HG03060 (cell line): ENCODE measurements at regions not wholly inside any gene's neighbourhood (a gene's known extent, or its start where the extent isn't known, plus 50 kb on each side); places are given as distances from the start of the nearest gene placed in this dataset.
"Not testable (repeated sequence)": the region's sequence is repeated elsewhere in the genome, so short reads cannot be mapped to it uniquely, and the experiment has no call there.

Experiments
- ATAC-seq: cut with Tn5 transposase; IDR thresholded peaks from one replicate; pipeline ENCODE4 v1.9.1; 2021; ENCODE audit warnings: low read depth, moderate number of reproducible peaks; ENCODE audit not compliant: unreplicated experiment

DNA sequence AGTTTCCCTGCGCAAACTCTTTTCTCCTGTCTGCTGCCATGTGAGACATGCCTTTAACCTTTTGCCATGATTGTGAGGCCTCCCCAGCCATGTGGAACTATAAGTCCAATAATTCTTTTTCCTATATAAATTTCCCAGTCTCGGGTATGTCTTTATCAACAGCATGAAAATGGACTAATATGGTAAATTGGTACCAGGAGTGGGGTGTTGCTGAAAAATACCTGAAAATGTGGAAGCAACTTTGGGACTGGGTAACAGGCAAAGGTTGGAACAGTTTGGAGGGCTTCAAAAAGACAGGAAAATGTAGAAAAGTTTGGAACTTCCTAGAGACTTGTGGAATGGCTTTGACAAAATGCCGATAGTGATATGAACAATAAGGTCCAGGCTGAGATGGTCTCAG is 578.9 kb upstream of the CYLC2 start:
- ATAC-seq = not testable (repeated sequence)

DNA sequence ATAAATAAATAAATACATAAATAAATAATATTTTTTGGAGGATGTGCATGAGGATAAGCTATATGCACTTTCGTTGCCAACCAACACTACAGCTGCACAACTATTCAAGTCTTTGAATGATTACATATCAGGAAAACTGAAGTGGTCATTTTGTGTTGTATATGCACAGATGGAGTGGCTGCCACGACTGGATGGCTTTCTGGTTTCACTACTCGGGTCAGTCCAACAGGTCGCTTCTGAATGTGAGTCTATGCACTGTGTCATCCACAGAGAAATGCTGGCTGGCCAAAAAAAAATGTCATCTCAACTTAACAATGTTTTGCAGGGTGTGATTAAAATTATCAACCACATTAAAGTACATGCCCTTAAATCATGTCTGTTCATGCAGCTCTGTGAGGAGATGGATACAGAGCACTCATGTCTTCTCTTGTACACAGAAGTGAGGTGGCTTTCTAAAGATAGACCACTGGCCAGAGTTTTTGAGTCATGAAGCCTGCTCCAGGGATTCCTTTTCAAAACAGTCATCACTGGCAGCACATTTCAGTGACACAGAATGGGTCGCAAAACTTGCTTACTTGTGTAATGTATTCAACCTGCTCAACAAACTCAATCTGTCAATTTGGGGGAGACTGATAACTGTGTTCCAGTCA is 589.8 kb upstream of the CYLC2 start:
- ATAC-seq = no peak

DNA sequence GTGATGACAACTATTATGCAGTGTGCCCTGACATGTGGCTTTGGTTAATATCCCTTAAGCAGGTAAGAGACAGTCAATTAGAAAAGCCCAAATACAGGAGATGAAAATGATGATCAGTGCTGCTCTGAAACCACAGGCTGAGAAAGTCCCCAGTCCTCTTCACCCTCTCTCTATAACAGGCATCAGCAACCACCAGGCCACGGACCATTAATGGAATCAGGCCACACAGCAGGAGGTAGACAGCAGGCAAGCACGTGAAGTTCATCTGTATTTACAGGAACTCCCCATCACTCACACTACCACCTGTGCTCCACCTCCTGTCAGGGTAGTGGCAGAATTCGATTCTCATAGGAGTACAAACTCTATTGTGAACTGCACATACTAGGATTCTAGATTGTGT is 591.6 kb upstream of the CYLC2 start:
- ATAC-seq = no peak

DNA sequence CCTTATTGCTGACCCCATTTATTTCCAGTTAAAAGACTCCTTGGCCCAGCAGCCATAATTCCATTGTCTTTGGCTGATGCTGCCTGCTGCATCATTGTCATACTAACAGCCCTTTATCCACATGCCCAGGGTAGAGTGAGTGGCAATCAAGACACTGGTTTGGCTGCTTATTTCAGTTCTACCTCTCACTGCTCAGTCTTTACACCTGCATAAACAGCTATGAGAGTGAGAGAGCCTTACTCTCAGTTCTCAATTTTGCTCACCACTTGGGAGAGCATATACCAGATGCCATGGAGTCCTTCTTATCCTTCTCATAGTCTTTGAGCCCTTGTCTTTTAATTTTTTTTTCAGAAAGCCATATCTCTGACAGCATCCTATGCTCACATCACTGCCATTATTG is 596.9 kb upstream of the CYLC2 start:
- no peak for ATAC-seq

DNA sequence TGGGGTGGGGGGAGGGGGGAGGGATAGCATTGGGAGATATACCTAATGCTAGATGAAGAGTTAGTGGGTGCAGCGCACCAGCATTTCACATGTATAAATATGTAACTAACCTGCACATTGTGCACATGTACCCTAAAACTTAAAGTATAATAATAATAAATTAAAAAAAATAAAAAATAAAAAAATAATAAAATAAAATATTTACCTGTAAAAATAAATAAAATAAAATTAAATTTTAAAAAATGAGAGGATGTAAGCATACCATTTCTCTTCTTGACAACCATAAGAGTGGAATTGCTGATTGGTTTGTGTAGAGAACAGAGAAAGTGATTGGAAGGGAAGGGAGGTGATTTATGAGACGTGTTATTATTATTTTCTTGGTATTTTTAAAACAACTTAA is 609.5 kb upstream of the CYLC2 start:
- ATAC-seq = not testable (repeated sequence)

DNA sequence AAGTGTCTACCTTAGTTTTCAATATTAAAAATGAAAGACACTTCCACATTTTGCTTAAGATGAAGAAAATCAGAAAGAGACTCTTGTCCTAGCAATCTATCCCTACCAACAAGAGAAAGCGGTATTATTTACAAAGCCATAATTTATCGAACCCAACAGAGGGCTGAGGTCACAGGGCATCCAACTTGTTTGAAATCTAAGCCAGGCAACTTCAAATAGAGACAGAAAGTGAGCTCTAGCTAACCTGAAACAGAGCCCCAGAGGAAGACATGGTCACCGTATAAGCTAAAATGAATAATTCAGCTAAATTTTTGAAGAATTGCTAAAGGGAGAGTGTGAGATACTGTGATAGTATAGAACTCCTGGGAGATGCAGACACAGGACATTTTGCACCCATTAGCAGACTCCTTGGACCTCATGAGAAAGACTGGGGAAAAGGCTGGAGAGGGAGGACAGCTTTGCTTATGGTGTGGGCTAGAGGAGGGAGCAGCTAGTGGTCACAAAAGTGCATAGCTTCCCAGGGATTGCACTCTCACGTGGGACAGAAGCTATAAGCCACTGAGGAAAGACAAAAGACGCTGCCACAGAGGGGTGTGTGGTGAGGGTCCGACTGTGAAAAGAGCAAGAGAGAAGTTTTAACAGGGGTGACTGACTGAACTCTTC is 624.2 kb upstream of the GRIN3A start:
- ATAC-seq = no peak

DNA sequence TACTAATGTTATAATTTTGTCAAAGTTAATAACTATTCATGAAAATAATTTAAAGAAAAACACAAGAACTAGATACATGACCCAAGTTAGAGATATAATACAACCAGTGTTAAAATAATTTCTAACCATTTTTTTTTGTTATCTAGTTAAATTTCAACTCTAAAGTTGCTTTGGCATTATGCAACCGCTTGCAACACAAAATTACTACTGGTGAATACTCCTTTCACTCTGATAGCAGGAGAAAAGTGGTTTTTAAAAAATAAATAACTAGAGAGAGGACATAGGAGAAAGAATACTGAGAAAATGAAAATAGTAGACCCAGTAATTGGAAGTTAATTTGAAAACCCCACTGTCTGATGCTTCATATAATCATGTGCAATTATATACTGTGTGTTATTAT is 622.4 kb upstream of the GRIN3A start:
- no peak for ATAC-seq

DNA sequence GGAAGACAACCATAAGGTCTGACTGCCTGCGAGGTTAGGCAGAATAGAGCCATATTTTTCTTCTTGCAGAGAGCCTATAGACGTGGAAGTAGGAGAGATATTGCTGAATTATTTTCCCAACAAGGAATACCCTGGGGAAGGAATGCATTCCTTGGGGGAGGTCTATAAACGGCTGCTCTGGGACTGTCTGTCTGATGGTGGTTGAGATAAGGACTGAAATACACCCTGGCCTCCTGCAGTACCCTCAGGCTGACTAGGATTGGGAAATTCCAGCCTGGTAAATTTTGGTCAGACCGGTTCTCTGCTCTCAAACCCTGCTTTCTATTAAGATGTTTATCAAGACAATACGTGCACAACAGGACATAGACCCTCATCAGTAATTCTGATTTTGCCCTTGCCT is 617.5 kb upstream of the GRIN3A start:
- ATAC-seq = no peak

DNA sequence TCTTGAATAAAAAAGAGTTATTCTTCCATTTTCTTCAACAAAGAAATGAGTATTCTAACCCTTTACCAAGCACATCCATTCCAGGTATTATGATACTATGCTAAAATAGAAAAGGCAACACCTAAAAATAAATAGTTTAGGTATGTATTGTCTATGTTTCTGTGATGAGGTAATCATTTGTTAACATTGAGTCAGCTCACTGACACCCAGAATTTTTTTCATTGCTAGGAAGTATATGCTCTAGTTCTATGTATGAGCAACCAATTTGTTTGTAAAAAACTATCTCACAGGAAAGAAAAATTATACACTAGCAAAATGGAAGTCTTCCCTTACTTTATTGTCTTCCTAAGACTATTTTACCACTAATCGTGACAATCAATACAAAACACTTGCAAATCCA is 615.6 kb upstream of the GRIN3A start:
- no peak for ATAC-seq

DNA sequence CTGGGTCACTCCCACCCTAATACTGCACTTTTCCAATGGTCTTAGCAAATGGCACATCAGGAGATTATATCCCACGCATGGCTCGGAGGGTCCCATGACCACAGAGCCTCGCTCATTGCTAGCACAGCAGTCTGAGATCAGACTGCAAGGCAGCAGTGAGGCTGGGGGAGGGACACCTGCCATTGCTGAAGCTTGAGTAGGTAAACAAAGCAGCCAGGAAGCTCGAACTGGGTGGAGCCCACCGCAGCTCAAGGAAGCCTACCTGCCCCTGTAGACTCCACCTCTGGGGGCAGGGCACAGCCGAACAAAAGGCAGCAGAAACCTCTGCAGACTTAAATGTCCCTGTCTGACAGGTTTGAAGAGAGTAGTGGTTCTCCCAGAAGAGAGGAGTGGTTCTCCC is 599.0 kb upstream of the GRIN3A start:
- ATAC-seq = not testable (repeated sequence)

DNA sequence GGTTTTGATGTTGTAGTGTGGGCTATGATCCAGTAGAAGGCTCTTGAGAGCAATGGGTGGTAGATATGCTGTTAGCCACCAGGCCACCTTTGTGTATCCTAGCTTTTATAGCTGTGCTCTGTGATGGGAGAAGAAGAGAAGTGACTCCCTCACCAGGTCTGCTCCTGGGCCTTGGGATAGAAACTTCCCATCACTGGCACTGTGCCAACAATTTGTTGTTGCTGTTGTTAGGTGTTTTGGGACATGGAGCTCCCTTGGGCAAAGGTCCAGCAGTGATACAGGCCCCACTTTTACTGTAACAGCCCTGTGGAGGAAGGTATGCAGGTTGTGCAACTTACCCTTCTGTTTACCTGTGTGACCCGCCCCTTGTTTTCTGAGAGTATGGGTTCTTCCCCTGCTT is 570.9 kb upstream of the GRIN3A start:
- no peak for ATAC-seq

DNA sequence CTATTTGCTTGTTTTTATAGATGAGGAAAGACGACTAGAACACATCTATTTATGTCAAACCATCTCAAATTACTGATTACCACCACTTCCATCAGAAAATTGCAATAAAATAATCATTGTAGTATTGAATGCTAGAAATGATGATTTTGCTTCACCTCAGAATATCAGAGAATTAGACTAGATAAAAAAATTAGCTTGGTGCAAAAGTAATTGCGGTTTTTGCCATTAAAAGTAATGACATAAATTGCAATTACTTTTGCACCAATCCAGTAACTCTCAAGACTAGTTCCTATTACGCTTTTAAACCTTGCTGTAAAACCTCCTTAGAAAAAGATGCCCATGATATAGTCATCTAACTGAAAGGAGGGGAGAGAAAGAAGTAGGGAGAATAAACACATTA is 556.7 kb upstream of the GRIN3A start:
- ATAC-seq = no peak

DNA sequence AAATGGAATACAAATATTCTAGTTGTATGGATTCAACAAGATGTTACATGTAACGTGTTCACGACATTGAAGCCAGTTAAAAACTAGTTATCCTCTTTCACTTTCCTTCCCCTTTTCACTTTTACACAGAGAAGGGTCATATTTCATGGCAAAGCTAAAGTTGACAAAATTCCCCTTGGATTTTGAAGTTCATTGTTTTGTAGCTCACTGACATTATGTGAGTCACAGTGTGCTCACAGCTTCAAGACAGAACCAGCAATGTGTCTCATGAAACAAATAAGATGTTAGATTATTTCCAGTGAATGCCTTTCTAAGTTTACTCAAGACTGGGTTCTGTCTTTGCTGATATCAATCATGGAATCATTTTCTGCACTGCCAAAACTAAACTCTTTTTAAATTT is 535.5 kb upstream of the GRIN3A start:
- no peak for ATAC-seq

DNA sequence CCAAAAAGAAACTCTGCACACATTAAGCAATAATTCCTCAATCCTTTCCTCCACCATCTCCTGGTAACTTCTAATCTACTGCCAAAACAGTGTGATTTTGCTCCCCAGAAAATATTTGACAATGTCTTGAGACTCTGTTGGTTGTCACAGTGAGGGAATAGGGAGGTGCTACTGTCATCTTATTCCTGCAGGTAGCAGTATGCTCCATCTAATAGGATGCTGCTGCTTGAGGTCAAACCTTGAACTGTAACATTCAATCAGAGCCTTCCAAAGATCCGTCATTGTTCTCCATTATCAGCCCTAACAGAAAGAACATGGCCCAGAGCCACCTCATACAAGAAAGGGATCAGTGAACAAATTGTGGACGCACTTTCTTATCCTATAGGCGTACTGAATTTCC is 514.7 kb upstream of the GRIN3A start:
- no peak for ATAC-seq

DNA sequence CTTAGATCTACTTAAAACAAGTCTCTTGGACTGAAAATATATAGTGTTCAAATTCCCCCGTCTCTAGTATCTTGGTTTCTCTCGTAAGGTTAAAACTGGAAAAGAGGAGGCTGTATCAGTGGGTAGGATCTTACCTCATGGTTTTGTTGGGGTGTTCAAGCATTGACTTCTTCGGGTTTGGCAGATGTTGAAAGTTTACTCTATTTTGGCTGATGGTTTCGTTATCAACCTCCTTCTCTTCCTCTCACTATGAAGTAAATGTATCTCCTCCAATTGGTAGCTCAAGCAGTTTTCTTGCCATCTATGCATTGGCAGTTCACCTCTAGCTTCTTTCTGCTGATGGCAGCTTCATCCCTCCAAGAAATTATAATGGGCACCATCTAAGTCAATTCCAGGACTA is 506.5 kb upstream of the GRIN3A start:
- no peak for ATAC-seq

DNA sequence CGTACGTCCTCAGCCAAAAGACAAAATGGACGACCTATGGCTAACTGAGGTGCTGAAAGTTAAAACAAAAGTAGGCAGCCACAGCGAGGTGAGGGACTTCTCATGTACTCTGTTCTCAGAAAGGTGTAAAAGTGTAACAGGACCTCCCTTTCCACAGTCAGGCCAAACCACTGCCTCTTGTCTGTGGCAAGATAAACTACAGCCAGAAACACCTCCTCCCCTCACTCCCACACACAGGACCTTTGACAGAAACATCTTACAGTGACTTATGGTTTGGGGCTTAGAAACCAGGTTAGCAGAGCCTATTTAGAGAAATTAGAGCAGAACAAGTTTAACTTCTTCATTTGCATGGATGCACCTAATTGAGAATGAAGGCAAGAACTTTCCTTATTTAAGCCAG is 499.1 kb upstream of the GRIN3A start:
- ATAC-seq = no peak

DNA sequence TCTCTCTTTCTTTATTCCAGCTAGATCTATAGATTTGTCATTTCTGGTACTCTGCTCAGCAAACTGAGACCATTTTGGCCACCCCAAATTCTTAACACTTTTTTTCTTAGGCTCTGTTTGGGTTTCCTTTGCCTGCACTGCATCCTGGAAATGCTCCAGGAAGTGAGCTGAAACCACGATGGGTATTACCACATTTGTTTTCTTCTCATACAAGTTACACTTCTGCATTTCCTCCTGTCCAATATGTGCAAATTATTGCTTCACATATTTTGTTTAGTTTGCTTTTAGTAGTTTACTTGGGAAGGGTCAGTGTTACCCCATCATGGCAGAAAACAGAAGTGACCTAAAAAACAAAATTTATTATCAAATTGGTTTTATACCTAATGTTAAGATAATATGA is 498.6 kb upstream of the GRIN3A start:
- no peak for ATAC-seq

DNA sequence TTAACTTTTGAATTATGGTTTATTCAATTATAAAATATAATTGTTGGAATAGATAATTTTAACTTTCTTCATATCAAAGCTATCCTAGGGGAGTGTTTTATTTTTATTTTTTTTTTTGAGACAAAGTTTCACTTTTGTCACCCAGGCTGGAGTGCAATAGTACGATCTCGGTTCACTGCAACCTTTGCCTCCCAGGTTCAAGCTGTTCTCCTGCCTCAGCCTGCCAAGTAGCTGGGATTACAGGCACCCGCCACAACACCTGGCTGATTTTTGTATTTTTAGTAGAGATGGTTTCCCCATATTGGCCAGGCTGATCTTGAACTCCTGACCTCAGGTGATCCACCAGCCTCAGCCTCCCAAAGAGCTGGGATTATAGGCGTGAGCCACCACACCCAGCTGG is 489.0 kb upstream of the GRIN3A start:
- not testable (repeated sequence) for ATAC-seq

DNA sequence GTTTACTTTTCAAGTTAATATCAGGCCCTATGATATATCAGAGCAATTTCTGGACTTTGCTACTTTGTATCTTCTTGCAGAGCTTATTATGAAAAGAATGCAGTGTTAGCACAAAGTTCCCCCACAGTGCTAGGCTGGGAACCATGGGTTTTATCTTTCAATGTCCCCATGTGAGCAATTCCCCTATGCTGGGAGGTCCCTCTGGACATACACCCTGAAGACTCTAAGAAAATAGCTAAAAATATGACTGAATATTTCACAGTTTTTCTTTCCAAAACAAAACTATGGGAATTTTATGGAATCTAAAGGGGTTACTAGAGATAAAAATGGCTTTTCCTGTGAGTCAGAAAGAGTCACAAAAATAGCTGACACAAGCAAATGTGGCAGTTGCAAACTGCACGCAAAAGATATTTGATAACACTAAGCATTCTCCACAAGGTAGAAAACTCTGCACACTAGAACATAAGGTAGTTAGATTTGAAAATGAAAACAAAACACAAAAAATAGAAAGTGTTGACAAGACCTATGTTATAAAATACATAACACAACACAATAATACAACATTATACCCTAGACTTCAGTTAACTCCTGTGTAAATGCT is 487.5 kb upstream of the GRIN3A start:
- no peak for ATAC-seq

DNA sequence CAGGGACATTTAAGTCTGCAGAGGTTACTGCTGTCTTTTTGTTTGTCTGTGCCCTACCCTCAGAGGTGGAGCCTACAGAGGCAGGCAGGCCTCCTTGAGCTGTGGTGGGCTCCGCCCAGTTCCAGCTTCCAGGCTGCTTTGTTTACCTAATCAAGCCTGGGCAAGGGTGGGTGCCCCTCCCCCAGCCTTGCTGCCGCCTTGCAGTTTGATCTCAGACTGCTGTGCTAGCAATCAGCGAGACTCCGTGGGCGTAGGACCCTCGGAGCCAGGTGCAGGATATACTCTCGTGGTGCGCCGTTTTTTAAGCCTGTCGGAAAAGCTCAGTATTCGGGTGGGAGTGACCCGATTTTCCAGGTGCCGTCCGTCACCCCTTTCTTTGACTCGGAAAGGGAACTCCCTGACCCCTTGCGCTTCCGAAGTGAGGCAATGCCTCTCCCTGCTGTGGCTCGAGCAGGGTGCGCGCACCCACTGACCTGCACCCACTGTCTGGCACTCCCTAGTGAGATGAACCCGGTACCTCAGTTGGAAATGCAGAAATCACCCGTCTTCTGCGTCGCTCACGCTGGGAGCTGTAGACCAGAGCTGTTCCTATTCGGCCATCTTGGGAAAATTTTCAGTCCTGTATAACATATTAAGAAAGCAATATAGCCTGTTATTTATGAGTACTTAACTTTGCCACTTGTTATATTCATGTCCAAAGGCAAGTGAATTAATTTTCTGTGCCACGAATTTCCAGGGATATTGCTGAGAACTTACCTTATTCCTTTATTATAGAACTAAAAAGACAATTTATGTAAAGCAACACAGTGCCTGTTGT is 485.1 kb upstream of the GRIN3A start:
- ATAC-seq = not testable (repeated sequence)

DNA sequence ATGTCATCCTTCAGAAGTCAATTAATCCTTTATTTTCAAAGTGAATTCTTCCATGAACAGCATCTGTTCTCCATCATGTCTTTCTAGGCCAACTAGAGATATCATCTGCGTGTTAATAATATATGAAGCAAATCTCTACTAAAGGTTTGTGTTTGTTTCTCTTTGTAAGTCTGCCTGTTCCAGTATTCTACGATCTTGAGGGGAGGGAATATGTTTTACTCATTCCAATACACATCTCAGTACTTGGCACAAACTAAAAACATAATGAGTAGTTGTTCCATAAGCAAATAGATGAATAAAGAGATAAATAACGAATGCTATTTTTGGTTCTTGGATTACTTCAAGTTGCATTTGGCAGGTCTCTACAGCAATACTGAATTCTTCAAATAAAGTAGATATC is 470.7 kb upstream of the GRIN3A start:
- ATAC-seq = no peak
